ENCODE measurements at regions not wholly inside any gene's neighbourhood (a gene's known extent, or its start where the extent isn't known, plus 50 kb on each side); places are given as distances from the start of the nearest gene placed in this dataset.

DNA sequence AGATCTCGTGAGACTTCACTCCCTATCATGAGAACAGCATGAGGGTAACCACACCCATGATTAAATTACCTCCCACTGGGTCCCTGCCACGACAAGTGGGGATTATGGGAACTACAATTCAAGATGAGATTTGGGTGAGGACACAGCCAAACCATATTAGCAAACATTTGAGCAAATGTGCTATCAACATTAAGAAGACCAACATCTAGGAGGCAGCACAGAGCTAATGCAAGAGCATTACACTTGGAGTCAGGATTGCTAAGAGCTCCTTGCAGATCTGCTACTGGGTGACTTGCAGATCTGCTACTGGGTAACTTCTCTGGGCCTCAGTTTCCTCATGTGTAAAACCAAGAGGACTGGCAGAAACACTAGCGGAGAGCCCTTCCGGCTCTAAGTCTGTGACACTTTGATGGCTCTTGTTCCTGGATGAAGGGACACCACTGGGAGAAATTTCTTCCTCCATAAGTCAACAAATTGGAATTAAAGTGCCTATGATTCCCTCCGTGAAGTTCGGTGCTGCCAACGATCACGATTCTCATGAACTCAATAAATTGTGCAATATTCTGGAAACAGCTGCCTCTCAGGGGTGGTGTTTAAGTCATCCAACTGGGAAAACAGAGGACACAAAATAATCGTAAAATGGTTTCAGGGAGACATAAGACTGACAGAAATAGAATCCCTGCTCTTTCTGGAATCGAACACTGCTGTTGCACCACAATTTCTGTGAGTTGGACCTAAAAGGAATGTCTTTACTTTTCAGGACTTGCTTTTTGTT, 115.8 kb upstream of the ITGB1 start:
- in situ Hi-C loops (cut with MboI; ENCODE audit: low pct_ligation_motif_present in 1 of 4, low pct_unique_long_range_greater_than_20kb in 1 of 4, low sequenced_read_pairs in 3 of 4) = no loop called here
- Histone ChIP-seq H3K9me3 (no peaks in the 10 kb centered on the region), H3K36me3 (no peaks in the 10 kb centered on the region), H3K27me3 (no peaks in the 10 kb centered on the region), H3K27ac (no peak overlapping the region), H3K4me1 (no peaks in the 10 kb centered on the region), H3K4me3 (no peak overlapping the region)
- WGBS, 2 donors (ENCODE audit: low coverage in 1 of 2) = 73 to 85% methylated on average over 8 to 10 of the region's 10 CpGs
- TF ChIP-seq POLR2A (IDR thresholded peaks at IDR 0.05) (no peak), POLR2AphosphoS5 (IDR thresholded peaks at IDR 0.05) (no peak), EP300 (IDR thresholded peaks at IDR 0.05; ENCODE audit: low read depth) (no peak)
- TF ChIP-seq, protein P1, sequence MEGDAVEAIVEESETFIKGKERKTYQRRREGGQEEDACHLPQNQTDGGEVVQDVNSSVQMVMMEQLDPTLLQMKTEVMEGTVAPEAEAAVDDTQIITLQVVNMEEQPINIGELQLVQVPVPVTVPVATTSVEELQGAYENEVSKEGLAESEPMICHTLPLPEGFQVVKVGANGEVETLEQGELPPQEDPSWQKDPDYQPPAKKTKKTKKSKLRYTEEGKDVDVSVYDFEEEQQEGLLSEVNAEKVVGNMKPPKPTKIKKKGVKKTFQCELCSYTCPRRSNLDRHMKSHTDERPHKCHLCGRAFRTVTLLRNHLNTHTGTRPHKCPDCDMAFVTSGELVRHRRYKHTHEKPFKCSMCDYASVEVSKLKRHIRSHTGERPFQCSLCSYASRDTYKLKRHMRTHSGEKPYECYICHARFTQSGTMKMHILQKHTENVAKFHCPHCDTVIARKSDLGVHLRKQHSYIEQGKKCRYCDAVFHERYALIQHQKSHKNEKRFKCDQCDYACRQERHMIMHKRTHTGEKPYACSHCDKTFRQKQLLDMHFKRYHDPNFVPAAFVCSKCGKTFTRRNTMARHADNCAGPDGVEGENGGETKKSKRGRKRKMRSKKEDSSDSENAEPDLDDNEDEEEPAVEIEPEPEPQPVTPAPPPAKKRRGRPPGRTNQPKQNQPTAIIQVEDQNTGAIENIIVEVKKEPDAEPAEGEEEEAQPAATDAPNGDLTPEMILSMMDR (IDR thresholded peaks at IDR 0.05) = no peak
- DNase-seq = no peak
- intact Hi-C loops (cut with DNase I; ENCODE audit: low total_unique reads) = no loop called here

DNA sequence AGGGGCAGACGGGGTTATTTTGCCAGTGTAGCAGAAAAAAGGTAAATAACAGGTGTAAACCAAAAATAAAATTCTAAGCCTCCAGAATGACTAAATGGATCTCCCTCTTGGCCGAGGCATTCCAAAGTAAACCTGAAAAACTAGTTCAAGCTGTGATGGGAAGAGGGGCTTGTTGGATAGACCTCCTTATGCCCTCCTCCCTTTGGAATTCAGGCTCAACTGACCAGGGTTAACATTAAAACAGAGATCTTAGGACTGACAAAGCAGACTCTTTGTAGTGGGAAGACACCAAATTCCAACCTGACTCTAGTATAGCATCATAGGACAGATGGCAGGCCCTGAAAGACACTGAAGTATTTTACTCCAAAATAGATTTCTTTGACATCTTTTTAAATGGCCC, 113.8 kb upstream of the ITGB1 start:
- no peaks in the 10 kb centered on the region for H3K36me3 ChIP-seq
- no peak overlapping the region for H3K4me3 ChIP-seq
- 33 to 74% methylated on average over 2 of the region's 2 CpGs for WGBS, 2 donors (ENCODE audit: low coverage in 1 of 2)
- no peak overlapping the region for H3K27ac ChIP-seq
- in situ Hi-C loops (cut with MboI; ENCODE audit: low pct_ligation_motif_present in 1 of 4, low pct_unique_long_range_greater_than_20kb in 1 of 4, low sequenced_read_pairs in 3 of 4) (no loop called here), intact Hi-C loops (cut with DNase I; ENCODE audit: low total_unique reads) (no loop called here)
- no peaks in the 10 kb centered on the region for H3K4me1 ChIP-seq
- TF ChIP-seq, protein P1 (IDR thresholded peaks at IDR 0.05) = no peak
- TF ChIP-seq EP300 (IDR thresholded peaks at IDR 0.05; ENCODE audit: low read depth) = no peak
- TF ChIP-seq POLR2A (IDR thresholded peaks at IDR 0.05) = no peak
- TF ChIP-seq POLR2AphosphoS5 (IDR thresholded peaks at IDR 0.05) = no peak
- no peak for DNase-seq
- H3K27me3 ChIP-seq = no peaks in the 10 kb centered on the region
- H3K9me3 ChIP-seq = no peaks in the 10 kb centered on the region

DNA sequence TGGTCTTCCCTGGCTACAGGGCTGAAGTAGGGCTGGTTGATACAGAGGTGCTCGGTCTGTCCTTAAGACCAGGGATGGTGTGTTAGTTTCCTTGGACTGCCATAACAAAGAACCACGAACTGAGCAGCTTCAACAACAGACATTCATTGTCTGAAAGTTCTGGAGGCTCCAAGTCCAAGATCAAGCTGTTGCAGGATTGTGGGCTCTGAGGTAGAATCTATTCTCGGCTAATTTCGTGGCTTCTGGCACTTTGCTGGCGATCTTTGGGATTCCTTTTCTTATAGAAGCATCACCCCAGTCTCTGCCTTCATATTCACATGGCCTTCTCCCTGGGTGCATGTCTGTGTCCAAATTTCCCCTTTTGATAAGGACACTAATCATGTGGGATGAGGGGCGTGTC, 112.1 kb upstream of the ITGB1 start:
- no peak for DNase-seq
- no peak overlapping the region for H3K27ac ChIP-seq
- intact Hi-C loops (cut with DNase I; ENCODE audit: low total_unique reads) (no loop called here), in situ Hi-C loops (cut with MboI; ENCODE audit: low pct_ligation_motif_present in 1 of 4, low pct_unique_long_range_greater_than_20kb in 1 of 4, low sequenced_read_pairs in 3 of 4) (no loop called here)
- WGBS, 2 donors (ENCODE audit: low coverage in 1 of 2) = 82 to 86% methylated on average over 4 to 6 of the region's 6 CpGs
- H3K27me3 ChIP-seq = no peaks in the 10 kb centered on the region
- no peak for TF ChIP-seq POLR2AphosphoS5 (IDR thresholded peaks at IDR 0.05)
- TF ChIP-seq EP300 (IDR thresholded peaks at IDR 0.05; ENCODE audit: low read depth) = no peak
- TF ChIP-seq, protein P1 (IDR thresholded peaks at IDR 0.05) = no peak
- no peak for TF ChIP-seq POLR2A (IDR thresholded peaks at IDR 0.05)
- H3K36me3 ChIP-seq = no peaks in the 10 kb centered on the region
- no peak overlapping the region for H3K4me3 ChIP-seq
- no peaks in the 10 kb centered on the region for H3K4me1 ChIP-seq
- no peaks in the 10 kb centered on the region for H3K9me3 ChIP-seq

DNA sequence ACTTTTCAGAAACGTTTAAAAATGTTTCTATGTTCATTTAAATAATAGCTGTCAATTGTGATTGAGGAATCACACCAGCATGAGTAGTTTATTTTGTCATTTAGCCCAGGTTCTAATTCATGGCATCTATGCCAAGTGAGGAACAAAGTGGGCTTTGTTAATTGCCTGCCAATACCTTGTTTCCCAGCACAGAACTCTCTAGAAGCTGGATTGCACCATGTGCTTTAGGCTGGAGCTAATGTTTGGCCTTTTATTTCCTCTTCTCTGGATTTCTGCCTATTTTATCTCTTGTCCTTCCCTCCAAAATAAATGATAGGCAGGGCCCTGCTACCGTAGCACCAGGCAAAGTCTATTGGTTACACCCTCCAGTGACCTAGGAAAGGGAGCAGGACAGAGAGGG, 109.9 kb upstream of the ITGB1 start:
- Histone ChIP-seq H3K4me1 (no peaks in the 10 kb centered on the region), H3K4me3 (no peak overlapping the region), H3K36me3 (no peaks in the 10 kb centered on the region), H3K9me3 (no peaks in the 10 kb centered on the region), H3K27ac (no peak overlapping the region), H3K27me3 (no peaks in the 10 kb centered on the region)
- WGBS, 2 donors (ENCODE audit: low coverage in 1 of 2) = 46 to 55% methylated on average over 2 of the region's 2 CpGs
- intact Hi-C loops (cut with DNase I; ENCODE audit: low total_unique reads) = no loop called here
- in situ Hi-C loops (cut with MboI; ENCODE audit: low pct_ligation_motif_present in 1 of 4, low pct_unique_long_range_greater_than_20kb in 1 of 4, low sequenced_read_pairs in 3 of 4) = no loop called here
- DNase-seq = no peak
- TF ChIP-seq, protein P1 (IDR thresholded peaks at IDR 0.05) = no peak
- no peak for TF ChIP-seq POLR2A (IDR thresholded peaks at IDR 0.05)
- no peak for TF ChIP-seq EP300 (IDR thresholded peaks at IDR 0.05; ENCODE audit: low read depth)
- TF ChIP-seq POLR2AphosphoS5 (IDR thresholded peaks at IDR 0.05) = no peak
